SK-N-SH treated with all-trans-retinoic acid at 6 μM for 48 hours (cell line): ENCODE measurements at regions not wholly inside any gene's neighbourhood (a gene's known extent, or its start where the extent isn't known, plus 50 kb on each side); places are given as distances from the start of the nearest gene placed in this dataset.

Experiments
- ATAC-seq: fragments of 200-7000 bp; cut with Tn5 transposase; 3 replicates; pipeline ENCODE4 v1.9.1; 2020; ENCODE audit warnings: mild to moderate bottlenecking, moderate library complexity
- ARNTL ChIP-seq: fragments of 450-650 bp; formaldehyde crosslinking; IDR thresholded peaks from 2 replicates; pipeline ENCODE4 v1.5.0; 2020; ENCODE audit warnings: low read depth, mild to moderate bottlenecking, moderate library complexity, borderline replicate concordance
- BACH2 ChIP-seq: fragments of 250-450 bp; sonication (Bioruptor Pico); IDR thresholded peaks from 2 replicates; pipeline ENCODE4 v1.9.0; 2021; ENCODE audit warnings: mild to moderate bottlenecking, borderline replicate concordance
- CREB5 ChIP-seq: fragments of 250-450 bp; sonication (Bioruptor Pico); IDR thresholded peaks from 2 replicates; pipeline ENCODE4 v1.5.1; 2020; ENCODE audit warnings: low read depth, mild to moderate bottlenecking, moderate library complexity
- CSDC2 ChIP-seq: fragments of 250-450 bp; sonication (Bioruptor Pico); IDR thresholded peaks from 2 replicates; pipeline ENCODE4 v1.5.0; 2020; ENCODE audit warnings: mild to moderate bottlenecking, moderate library complexity
- CSRNP3 ChIP-seq: fragments of 250-450 bp; sonication (Bioruptor Pico); IDR thresholded peaks from 2 replicates; pipeline ENCODE4 v1.5.1; 2021; ENCODE audit warnings: mild to moderate bottlenecking, moderate library complexity
- ESRRG ChIP-seq: fragments of 250-450 bp; sonication (Bioruptor Pico); IDR thresholded peaks from 2 replicates; pipeline ENCODE4 v1.6.1; 2021; ENCODE audit warnings: mild to moderate bottlenecking
- ISL1 ChIP-seq: fragments of 250-450 bp; sonication (Bioruptor Pico); IDR thresholded peaks from 2 replicates; pipeline ENCODE4 v2.1.2; 2022; ENCODE audit warnings: mild to moderate bottlenecking, moderate library complexity
- OSR1 ChIP-seq: fragments of 250-450 bp; sonication (Bioruptor Pico); IDR thresholded peaks from 2 replicates; pipeline ENCODE4 v1.8.0; 2022; ENCODE audit warnings: moderate library complexity, mild to moderate bottlenecking, inconsistent platforms
- PATZ1 ChIP-seq: fragments of 250-450 bp; sonication (Bioruptor Pico); IDR thresholded peaks from 2 replicates; pipeline ENCODE4 v1.8.0; 2020; ENCODE audit warnings: mild to moderate bottlenecking, moderate library complexity, borderline replicate concordance
- PPARA ChIP-seq: fragments of 250-450 bp; sonication (Bioruptor Pico); IDR thresholded peaks from 2 replicates; pipeline ENCODE4 v1.5.0; 2020; ENCODE audit warnings: mild to moderate bottlenecking, borderline replicate concordance
- RARB ChIP-seq: fragments of 250-450 bp; sonication (Bioruptor Pico); IDR thresholded peaks from 2 replicates; pipeline ENCODE4 v1.8.0; 2021; ENCODE audit warnings: mild to moderate bottlenecking, moderate library complexity
- SNAI2 ChIP-seq: fragments of 250-450 bp; sonication (Bioruptor Pico); IDR thresholded peaks from 2 replicates; pipeline ENCODE4 v1.5.0; 2020; ENCODE audit warnings: mild to moderate bottlenecking, moderate library complexity
- TCF4 ChIP-seq: fragments of 250-450 bp; sonication (Bioruptor Pico); IDR thresholded peaks from 2 replicates; pipeline ENCODE4 v1.8.0; 2021; ENCODE audit warnings: mild to moderate bottlenecking, moderate library complexity, borderline replicate concordance
- TOX ChIP-seq: fragments of 250-450 bp; sonication (Bioruptor Pico); IDR thresholded peaks from 2 replicates; pipeline ENCODE4 v1.8.0; 2021; ENCODE audit warnings: mild to moderate bottlenecking, moderate library complexity, borderline replicate concordance
- TSHZ2 ChIP-seq: fragments of 250-450 bp; sonication (Bioruptor Pico); IDR thresholded peaks from 2 replicates; pipeline ENCODE4 v1.5.0; 2020; ENCODE audit warnings: mild to moderate bottlenecking, moderate library complexity
- ZC3H10 ChIP-seq: fragments of 250-450 bp; sonication (Bioruptor Pico); IDR thresholded peaks from 2 replicates; pipeline ENCODE4 v1.5.1; 2021; ENCODE audit warnings: mild to moderate bottlenecking, moderate library complexity
- ZFP3 ChIP-seq: fragments of 250-450 bp; sonication (Bioruptor Pico); IDR thresholded peaks from 2 replicates; pipeline ENCODE4 v1.5.0; 2020; ENCODE audit warnings: mild to moderate bottlenecking, moderate library complexity
- ZFP30 ChIP-seq: fragments of 450-650 bp; formaldehyde crosslinking; IDR thresholded peaks from 2 replicates; pipeline ENCODE4 v1.5.0; 2022; ENCODE audit warnings: mild to moderate bottlenecking, moderate library complexity
- ZNF565 ChIP-seq: fragments of 450-650 bp; formaldehyde crosslinking; conservative IDR thresholded peaks from 2 replicates; pipeline ENCODE4 v1.5.0; 2020; ENCODE audit warnings: low read depth, mild to moderate bottlenecking, moderate library complexity
- ZNF70 ChIP-seq: fragments of 450-650 bp; formaldehyde crosslinking; IDR thresholded peaks from 2 replicates; pipeline ENCODE4 v1.5.0; 2020; ENCODE audit warnings: mild to moderate bottlenecking, moderate library complexity
- ZNF8 ChIP-seq: fragments of 450-650 bp; formaldehyde crosslinking; IDR thresholded peaks from 2 replicates; pipeline ENCODE4 v1.5.0; 2020; ENCODE audit warnings: mild to moderate bottlenecking, moderate library complexity
- TF ChIP-seq, protein P1 (sequence below): fragments of 250-450 bp; sonication (Bioruptor Pico); IDR thresholded peaks from 2 replicates; pipeline ENCODE4 v1.8.0; 2021; ENCODE audit warnings: low read depth, mild to moderate bottlenecking, moderate library complexity, borderline replicate concordance

GRCh38 chr10:52933748-52934147 lies 161.2 kb upstream of the MBL2 start (continued):
- TF ChIP-seq CSDC2 (CRISPR knock-in tag): no peak

GRCh38 chr10:52927678-52928077 lies 155.1 kb upstream of the MBL2 start:
- no peak for ATAC-seq
- TF ChIP-seq RARB (CRISPR knock-in tag): no peak
- TF ChIP-seq ESRRG (CRISPR knock-in tag): no peak
- TF ChIP-seq CSDC2 (CRISPR knock-in tag): no peak
- no peak for TF ChIP-seq CREB5
- TF ChIP-seq ZFP30 (CRISPR knock-in tag): no peak
- TF ChIP-seq ISL1 (CRISPR knock-in tag): no peak
- no peak for TF ChIP-seq TCF4 (CRISPR knock-in tag)
- TF ChIP-seq, protein P1, sequence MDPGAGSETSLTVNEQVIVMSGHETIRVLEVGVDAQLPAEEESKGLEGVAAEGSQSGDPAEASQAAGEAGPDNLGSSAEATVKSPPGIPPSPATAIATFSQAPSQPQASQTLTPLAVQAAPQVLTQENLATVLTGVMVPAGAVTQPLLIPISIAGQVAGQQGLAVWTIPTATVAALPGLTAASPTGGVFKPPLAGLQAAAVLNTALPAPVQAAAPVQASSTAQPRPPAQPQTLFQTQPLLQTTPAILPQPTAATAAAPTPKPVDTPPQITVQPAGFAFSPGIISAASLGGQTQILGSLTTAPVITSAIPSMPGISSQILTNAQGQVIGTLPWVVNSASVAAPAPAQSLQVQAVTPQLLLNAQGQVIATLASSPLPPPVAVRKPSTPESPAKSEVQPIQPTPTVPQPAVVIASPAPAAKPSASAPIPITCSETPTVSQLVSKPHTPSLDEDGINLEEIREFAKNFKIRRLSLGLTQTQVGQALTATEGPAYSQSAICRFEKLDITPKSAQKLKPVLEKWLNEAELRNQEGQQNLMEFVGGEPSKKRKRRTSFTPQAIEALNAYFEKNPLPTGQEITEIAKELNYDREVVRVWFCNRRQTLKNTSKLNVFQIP (CRISPR knock-in tag): no peak
- TF ChIP-seq ZNF8: no peak
- TF ChIP-seq PPARA: no peak
- TF ChIP-seq ARNTL: no peak
- TF ChIP-seq TSHZ2 (CRISPR knock-in tag): no peak
- TF ChIP-seq OSR1 (CRISPR knock-in tag): no peak
- TF ChIP-seq PATZ1 (CRISPR knock-in tag): no peak
- TF ChIP-seq ZNF565 (CRISPR knock-in tag): no peak
- TF ChIP-seq, all 23 proteins: peak for 0

- TF ChIP-seq ARNTL: no peak
- no peak for TF ChIP-seq CREB5
- no peak for TF ChIP-seq ZNF8
- no peak for TF ChIP-seq BACH2 (CRISPR knock-in tag)
- TF ChIP-seq TOX: no peak
- no peak for TF ChIP-seq ESRRG (CRISPR knock-in tag)
- no peak for TF ChIP-seq ZFP3 (CRISPR knock-in tag)
- no peak for TF ChIP-seq PATZ1 (CRISPR knock-in tag)
- TF ChIP-seq CSRNP3: no peak
- no peak for TF ChIP-seq ZC3H10 (CRISPR knock-in tag)
- TF ChIP-seq TCF4 (CRISPR knock-in tag): no peak
- TF ChIP-seq CSDC2 (CRISPR knock-in tag): no peak
- no peak for TF ChIP-seq ZNF565 (CRISPR knock-in tag)
- TF ChIP-seq ZNF70: no peak
- TF ChIP-seq SNAI2 (CRISPR knock-in tag): no peak
- TF ChIP-seq PPARA: no peak
- TF ChIP-seq OSR1 (CRISPR knock-in tag): no peak
- no peak for TF ChIP-seq ZFP30 (CRISPR knock-in tag)
- TF ChIP-seq RARB (CRISPR knock-in tag): no peak
- ATAC-seq: no peak
These were observed 150.9 kb upstream of the MBL2 start for GRCh38 chr10:52923520-52923919.
